Activated naive CD4-positive, alpha-beta T cell treated with anti-CD3 and anti-CD28 coated beads, Interleukin-2, amount 50 U/mL, for 24 hours (primary cell): ENCODE measurements at regions not wholly inside any gene's neighbourhood (a gene's known extent, or its start where the extent isn't known, plus 50 kb on each side); places are given as distances from the start of the nearest gene placed in this dataset.
"Not testable (repeated sequence)": the region's sequence is repeated elsewhere in the genome, so short reads cannot be mapped to it uniquely, and the experiment has no call there.

ENCODE experiments used
- H3K27ac Mint-ChIP-seq: one replicate; pipeline ENCODE4 v1.8.0; 2021; ENCODE audit warnings: mild to moderate bottlenecking, mixed read lengths
- H3K27me3 Mint-ChIP-seq: one replicate; pipeline ENCODE4 v1.8.0; 2021; ENCODE audit warnings: mixed read lengths
- H3K36me3 Mint-ChIP-seq: one replicate; pipeline ENCODE4 v1.8.0; 2021; ENCODE audit warnings: mixed read lengths
- H3K4me1 Mint-ChIP-seq: one replicate; pipeline ENCODE4 v1.8.0; 2021; ENCODE audit warnings: mixed read lengths
- H3K4me3 Mint-ChIP-seq: one replicate; pipeline ENCODE4 v1.8.0; 2021; ENCODE audit warnings: mild to moderate bottlenecking, mixed read lengths
- H3K9me3 Mint-ChIP-seq: one replicate; pipeline ENCODE4 v1.8.0; 2021; ENCODE audit warnings: mixed read lengths

- not testable (repeated sequence) for H3K27me3 Mint-ChIP-seq, H3K27ac Mint-ChIP-seq, H3K4me3 Mint-ChIP-seq, H3K4me1 Mint-ChIP-seq, H3K36me3 Mint-ChIP-seq, H3K9me3 Mint-ChIP-seq
These were observed 1154.7 kb downstream of the FOXD4L5 start for GRCh38 chr9:64130325-64130724.

- H3K4me1 Mint-ChIP-seq = no peaks in the 10 kb centered on the region
- H3K9me3 Mint-ChIP-seq = peaks cover 9% of the 10 kb centered on the region
- H3K36me3 Mint-ChIP-seq = no peaks in the 10 kb centered on the region
- H3K4me3 Mint-ChIP-seq = no peak overlapping the region
- no peaks in the 10 kb centered on the region for H3K27me3 Mint-ChIP-seq
- no peak overlapping the region for H3K27ac Mint-ChIP-seq
These were observed 1156.4 kb downstream of the FOXD4L5 start for GRCh38 chr9:64128572-64128971.

- not testable (repeated sequence) for H3K36me3 Mint-ChIP-seq, H3K4me1 Mint-ChIP-seq, H3K27me3 Mint-ChIP-seq, H3K4me3 Mint-ChIP-seq, H3K27ac Mint-ChIP-seq
- peaks cover 17% of the 10 kb centered on the region for H3K9me3 Mint-ChIP-seq
These were observed 1163.4 kb downstream of the FOXD4L5 start for GRCh38 chr9:64121602-64122001.

- H3K36me3 Mint-ChIP-seq, H3K4me3 Mint-ChIP-seq, H3K4me1 Mint-ChIP-seq, H3K27ac Mint-ChIP-seq, H3K9me3 Mint-ChIP-seq, H3K27me3 Mint-ChIP-seq: not testable (repeated sequence)
These were observed 1167.7 kb downstream of the FOXD4L5 start for GRCh38 chr9:64117329-64117728.

GRCh38 chr9:64107867-64108266 is 1177.1 kb downstream of the FOXD4L5 start:
- not testable (repeated sequence) for H3K4me3 Mint-ChIP-seq, H3K27ac Mint-ChIP-seq, H3K9me3 Mint-ChIP-seq, H3K4me1 Mint-ChIP-seq, H3K27me3 Mint-ChIP-seq, H3K36me3 Mint-ChIP-seq

- H3K4me1 Mint-ChIP-seq, H3K27ac Mint-ChIP-seq, H3K36me3 Mint-ChIP-seq, H3K4me3 Mint-ChIP-seq, H3K9me3 Mint-ChIP-seq, H3K27me3 Mint-ChIP-seq: not testable (repeated sequence)
These were observed 1177.8 kb downstream of the FOXD4L5 start for GRCh38 chr9:64107211-64107610.

GRCh38 chr9:64105193-64105592 is 1179.8 kb downstream of the FOXD4L5 start:
- not testable (repeated sequence) for H3K27me3 Mint-ChIP-seq, H3K4me3 Mint-ChIP-seq, H3K36me3 Mint-ChIP-seq, H3K27ac Mint-ChIP-seq, H3K9me3 Mint-ChIP-seq, H3K4me1 Mint-ChIP-seq

- H3K27me3 Mint-ChIP-seq, H3K4me1 Mint-ChIP-seq, H3K4me3 Mint-ChIP-seq, H3K27ac Mint-ChIP-seq, H3K36me3 Mint-ChIP-seq: not testable (repeated sequence)
- H3K9me3 Mint-ChIP-seq = peaks cover 10% of the 10 kb centered on the region
These were observed 1183.5 kb downstream of the FOXD4L5 start for GRCh38 chr9:64101504-64101903.

GRCh38 chr9:64100571-64101155 is 1184.3 kb downstream of the FOXD4L5 start:
- peaks cover 10% of the 10 kb centered on the region for H3K9me3 Mint-ChIP-seq
- H3K27ac Mint-ChIP-seq, H3K36me3 Mint-ChIP-seq, H3K4me3 Mint-ChIP-seq, H3K27me3 Mint-ChIP-seq, H3K4me1 Mint-ChIP-seq: not testable (repeated sequence)

GRCh38 chr9:64085998-64086397 is 1199.0 kb downstream of the FOXD4L5 start:
- peaks cover 11% of the 10 kb centered on the region for H3K9me3 Mint-ChIP-seq
- H3K36me3 Mint-ChIP-seq, H3K4me1 Mint-ChIP-seq, H3K4me3 Mint-ChIP-seq, H3K27ac Mint-ChIP-seq, H3K27me3 Mint-ChIP-seq: not testable (repeated sequence)

GRCh38 chr9:64071358-64072253 is 1213.4 kb downstream of the FOXD4L5 start:
- H3K36me3 Mint-ChIP-seq, H3K4me3 Mint-ChIP-seq, H3K27ac Mint-ChIP-seq, H3K27me3 Mint-ChIP-seq, H3K9me3 Mint-ChIP-seq, H3K4me1 Mint-ChIP-seq: not testable (repeated sequence)

GRCh38 chr9:64070611-64071357 is 1214.2 kb downstream of the FOXD4L5 start:
- H3K4me3 Mint-ChIP-seq, H3K27me3 Mint-ChIP-seq: not testable (repeated sequence)

GRCh38 chr9:64070083-64070482 is 1214.9 kb downstream of the FOXD4L5 start:
- not testable (repeated sequence) for H3K27me3 Mint-ChIP-seq, H3K9me3 Mint-ChIP-seq, H3K4me3 Mint-ChIP-seq, H3K36me3 Mint-ChIP-seq, H3K27ac Mint-ChIP-seq, H3K4me1 Mint-ChIP-seq

More at GRCh38 chr9:64070611-64071357, 1214.2 kb downstream of the FOXD4L5 start:
- not testable (repeated sequence) for H3K4me1 Mint-ChIP-seq, H3K36me3 Mint-ChIP-seq, H3K9me3 Mint-ChIP-seq, H3K27ac Mint-ChIP-seq

GRCh38 chr9:64066736-64067368 is 1218.2 kb downstream of the FOXD4L5 start:
- no peak overlapping the region for H3K27ac Mint-ChIP-seq
- H3K4me3 Mint-ChIP-seq = no peak overlapping the region

GRCh38 chr9:64061013-64061627 is 1223.9 kb downstream of the FOXD4L5 start:
- Mint-ChIP-seq H3K27me3 (no peaks in the 10 kb centered on the region), H3K36me3 (no peaks in the 10 kb centered on the region), H3K27ac (no peak overlapping the region), H3K9me3 (peaks cover 4% of the 10 kb centered on the region), H3K4me3 (no peak overlapping the region), H3K4me1 (no peaks in the 10 kb centered on the region)

More at GRCh38 chr9:64066736-64067368, 1218.2 kb downstream of the FOXD4L5 start:
- H3K4me1 Mint-ChIP-seq = no peaks in the 10 kb centered on the region
- no peaks in the 10 kb centered on the region for H3K36me3 Mint-ChIP-seq
- peaks cover 4% of the 10 kb centered on the region for H3K9me3 Mint-ChIP-seq
- H3K27me3 Mint-ChIP-seq = no peaks in the 10 kb centered on the region
